ENCODE measurements at regions not wholly inside any gene's neighbourhood (a gene's known extent, or its start where the extent isn't known, plus 50 kb on each side); places are given as distances from the start of the nearest gene placed in this dataset.

GRCh38 chr1:30001011-30001731, 722.2 kb downstream of the MATN1 start:
- TF ChIP-seq SRF (IDR thresholded peaks at IDR 0.05; ENCODE audit: low read depth) (no peak), FOSL1 (IDR thresholded peaks at IDR 0.05; ENCODE audit: low read depth) (no peak), EGR1 (IDR thresholded peaks at IDR 0.05; ENCODE audit: low read depth) (no peak), SP1 (IDR thresholded peaks at IDR 0.05; ENCODE audit: low read depth) (no peak)
- TF ChIP-seq, protein P1, sequence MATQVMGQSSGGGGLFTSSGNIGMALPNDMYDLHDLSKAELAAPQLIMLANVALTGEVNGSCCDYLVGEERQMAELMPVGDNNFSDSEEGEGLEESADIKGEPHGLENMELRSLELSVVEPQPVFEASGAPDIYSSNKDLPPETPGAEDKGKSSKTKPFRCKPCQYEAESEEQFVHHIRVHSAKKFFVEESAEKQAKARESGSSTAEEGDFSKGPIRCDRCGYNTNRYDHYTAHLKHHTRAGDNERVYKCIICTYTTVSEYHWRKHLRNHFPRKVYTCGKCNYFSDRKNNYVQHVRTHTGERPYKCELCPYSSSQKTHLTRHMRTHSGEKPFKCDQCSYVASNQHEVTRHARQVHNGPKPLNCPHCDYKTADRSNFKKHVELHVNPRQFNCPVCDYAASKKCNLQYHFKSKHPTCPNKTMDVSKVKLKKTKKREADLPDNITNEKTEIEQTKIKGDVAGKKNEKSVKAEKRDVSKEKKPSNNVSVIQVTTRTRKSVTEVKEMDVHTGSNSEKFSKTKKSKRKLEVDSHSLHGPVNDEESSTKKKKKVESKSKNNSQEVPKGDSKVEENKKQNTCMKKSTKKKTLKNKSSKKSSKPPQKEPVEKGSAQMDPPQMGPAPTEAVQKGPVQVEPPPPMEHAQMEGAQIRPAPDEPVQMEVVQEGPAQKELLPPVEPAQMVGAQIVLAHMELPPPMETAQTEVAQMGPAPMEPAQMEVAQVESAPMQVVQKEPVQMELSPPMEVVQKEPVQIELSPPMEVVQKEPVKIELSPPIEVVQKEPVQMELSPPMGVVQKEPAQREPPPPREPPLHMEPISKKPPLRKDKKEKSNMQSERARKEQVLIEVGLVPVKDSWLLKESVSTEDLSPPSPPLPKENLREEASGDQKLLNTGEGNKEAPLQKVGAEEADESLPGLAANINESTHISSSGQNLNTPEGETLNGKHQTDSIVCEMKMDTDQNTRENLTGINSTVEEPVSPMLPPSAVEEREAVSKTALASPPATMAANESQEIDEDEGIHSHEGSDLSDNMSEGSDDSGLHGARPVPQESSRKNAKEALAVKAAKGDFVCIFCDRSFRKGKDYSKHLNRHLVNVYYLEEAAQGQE (IDR thresholded peaks at IDR 0.05; ENCODE audit: low read depth) = no peak
- H3K9me2 ChIP-seq (ENCODE audit: insufficient read depth) = no peaks in the 10 kb centered on the region
- intact Hi-C loops (cut with micrococcal nuclease) = no loop called here
- no peak overlapping the region for H3K4me2 ChIP-seq (ENCODE audit: low read length)
- ChIA-PET RAD21 (ENCODE audit: low non-redundant PET in 1 of 2, low total read pairs in 2 of 2, uncharacterized antibody in 2 of 2, unreplicated experiment in 2 of 2) (no interaction called here), POLR2A (no interaction called here), CTCF (no interaction called here)
- no peaks in the 10 kb centered on the region for H3K79me2 ChIP-seq (ENCODE audit: insufficient read depth, low read length)
- H3K4me3 ChIP-seq (replicated peaks in 1 of 2; ENCODE audit: low read depth in 1 of 2, low read length in 2 of 2) = no peak overlapping the region
- no peak for DNase-seq (ENCODE audit: low read depth, low spot score)
- H3K4me1 ChIP-seq (ENCODE audit: control insufficient read depth in 1 of 2, insufficient read depth in 2 of 2, low read length in 2 of 2) = peaks cover 3 to 4% of the 10 kb centered on the region in 2 experiments
- H3K27ac ChIP-seq (ENCODE audit: low read depth, low read length) = no peak overlapping the region
- H2AFZ ChIP-seq (ENCODE audit: low read depth, low read length, poor library complexity, severe bottlenecking) = no peak overlapping the region
- H3K9me3 ChIP-seq (ENCODE audit: control insufficient read depth in 1 of 2, insufficient read depth in 1 of 2, low read depth in 1 of 2, low read length in 2 of 2) = no peaks in the 10 kb centered on the region
- H3K9ac ChIP-seq (ENCODE audit: low read length) = no peak overlapping the region
- no peaks in the 10 kb centered on the region for H3K36me3 ChIP-seq (ENCODE audit: control insufficient read depth in 1 of 2, insufficient read depth in 2 of 2, low read length in 2 of 2)
- BruUV-seq (replicated peaks) = no TSS peak
- H3K27me3 ChIP-seq (ENCODE audit: insufficient read depth, low read length) = 0 out of 2 replicates have a peak, but pooled peaks cover 4% of the 10 kb centered on the region
- no peak for ATAC-seq
- no peaks in the 10 kb centered on the region for H4K20me1 ChIP-seq (ENCODE audit: insufficient read depth)

DNA sequence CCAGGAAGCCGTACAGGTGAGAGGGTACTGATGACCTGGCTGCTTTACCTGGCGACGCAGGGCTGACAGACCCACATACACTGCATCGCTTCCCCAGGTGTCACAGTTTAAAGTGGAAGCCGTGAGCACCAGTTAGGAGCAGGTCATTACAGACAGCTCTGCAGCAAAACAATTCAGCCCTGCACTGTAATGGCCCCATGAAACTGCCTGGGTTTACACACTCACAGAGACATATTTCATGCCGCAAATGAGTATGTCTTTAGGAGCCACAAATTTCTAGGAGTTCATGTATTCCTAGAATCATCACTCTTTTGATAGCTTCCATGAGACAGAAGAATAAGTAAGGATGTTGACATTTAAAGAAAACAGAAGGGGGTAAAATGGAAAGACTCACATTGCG, 723.1 kb downstream of the MATN1 start:
- Histone ChIP-seq H3K9me2 (ENCODE audit: insufficient read depth) (no peaks in the 10 kb centered on the region), H3K9ac (ENCODE audit: low read length) (no peak overlapping the region), H2AFZ (ENCODE audit: low read depth, low read length, poor library complexity, severe bottlenecking) (no peak overlapping the region), H3K4me1 (ENCODE audit: control insufficient read depth in 1 of 2, insufficient read depth in 2 of 2, low read length in 2 of 2) (no peaks in the 10 kb centered on the region), H3K9me3 (ENCODE audit: control insufficient read depth in 1 of 2, insufficient read depth in 1 of 2, low read depth in 1 of 2, low read length in 2 of 2) (no peaks in the 10 kb centered on the region), H3K27me3 (ENCODE audit: insufficient read depth, low read length) (0 out of 2 replicates have a peak, but pooled peaks cover 4% of the 10 kb centered on the region), H3K36me3 (ENCODE audit: control insufficient read depth in 1 of 2, insufficient read depth in 2 of 2, low read length in 2 of 2) (no peaks in the 10 kb centered on the region), H4K20me1 (ENCODE audit: insufficient read depth) (no peaks in the 10 kb centered on the region), H3K4me2 (ENCODE audit: low read length) (no peak overlapping the region), H3K79me2 (ENCODE audit: insufficient read depth, low read length) (no peaks in the 10 kb centered on the region), H3K27ac (ENCODE audit: low read depth, low read length) (no peak overlapping the region), H3K4me3 (replicated peaks in 1 of 2; ENCODE audit: low read depth in 1 of 2, low read length in 2 of 2) (no peak overlapping the region)
- ChIA-PET POLR2A (no interaction called here), CTCF (no interaction called here), RAD21 (ENCODE audit: low non-redundant PET in 1 of 2, low total read pairs in 2 of 2, uncharacterized antibody in 2 of 2, unreplicated experiment in 2 of 2) (no interaction called here)
- intact Hi-C loops (cut with micrococcal nuclease) = no loop called here
- ATAC-seq (no peak), DNase-seq (ENCODE audit: low read depth, low spot score) (no peak)
- no TSS peak for BruUV-seq (replicated peaks)
- TF ChIP-seq ZBTB33 (IDR thresholded peaks at IDR 0.05; ENCODE audit: extremely low read depth, insufficient replicate concordance, low read length) (no peak), ZNF274 (IDR thresholded peaks at IDR 0.05; ENCODE audit: low read depth, low read length) (no peak), TCF7L2 (IDR thresholded peaks at IDR 0.05; ENCODE audit: borderline replicate concordance, extremely low read depth, insufficient read depth, insufficient read length) (no peak), POLR2A (IDR thresholded peaks at IDR 0.05; ENCODE audit: borderline replicate concordance, extremely low read depth, insufficient read depth, insufficient read length) (no peak), CBX3 (IDR thresholded peaks at IDR 0.05; ENCODE audit: low read depth) (no peak), RAD21 (IDR thresholded peaks at IDR 0.05; ENCODE audit: low read depth) (no peak)

Measured in HCT116 (cell line).